ENCODE measurements at regions not wholly inside any gene's neighbourhood (a gene's known extent, or its start where the extent isn't known, plus 50 kb on each side); places are given as distances from the start of the nearest gene placed in this dataset.

- TF ChIP-seq YY1 (IDR thresholded peaks at IDR 0.05; ENCODE audit: low read depth) (no peak), CREB1 (IDR thresholded peaks at IDR 0.05; ENCODE audit: low read depth) (no peak), EP300 (IDR thresholded peaks at IDR 0.05; ENCODE audit: borderline replicate concordance) (no peak)
- TF ChIP-seq, protein P1, sequence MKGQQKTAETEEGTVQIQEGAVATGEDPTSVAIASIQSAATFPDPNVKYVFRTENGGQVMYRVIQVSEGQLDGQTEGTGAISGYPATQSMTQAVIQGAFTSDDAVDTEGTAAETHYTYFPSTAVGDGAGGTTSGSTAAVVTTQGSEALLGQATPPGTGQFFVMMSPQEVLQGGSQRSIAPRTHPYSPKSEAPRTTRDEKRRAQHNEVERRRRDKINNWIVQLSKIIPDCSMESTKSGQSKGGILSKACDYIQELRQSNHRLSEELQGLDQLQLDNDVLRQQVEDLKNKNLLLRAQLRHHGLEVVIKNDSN (IDR thresholded peaks at IDR 0.05): no peak
Observed at GRCh38 chr2:166803373-166804000, 84.8 kb upstream of the XIRP2 start.

DNA sequence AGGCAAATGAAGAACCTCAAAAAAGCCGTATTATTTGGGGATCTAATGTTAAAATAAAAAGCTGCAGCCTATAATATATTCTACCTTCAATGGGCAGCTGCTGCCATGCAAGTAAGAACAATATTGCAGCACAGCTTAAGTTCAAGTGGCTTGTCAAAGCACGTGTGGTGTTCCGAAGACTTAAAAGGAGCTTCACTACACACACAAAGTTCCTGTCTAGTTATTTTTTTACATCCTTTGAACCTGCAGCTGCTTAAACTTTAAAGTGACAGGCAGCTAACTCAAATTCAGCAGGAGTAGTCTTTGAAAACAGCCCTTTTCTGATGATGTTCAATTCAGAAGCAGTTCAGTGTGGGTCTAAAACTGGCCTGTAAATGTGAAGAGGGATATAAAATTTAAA, 85.8 kb upstream of the XIRP2 start:
- TF ChIP-seq CEBPB (IDR thresholded peaks at IDR 0.05) (no peak), NFIC (IDR thresholded peaks at IDR 0.05) (no peak), YY1 (IDR thresholded peaks at IDR 0.05; ENCODE audit: low read depth) (no peak), EP300 (IDR thresholded peaks at IDR 0.05; ENCODE audit: borderline replicate concordance) (no peak), REST (IDR thresholded peaks at IDR 0.05; ENCODE audit: low read depth) (no peak), ZBTB7A (IDR thresholded peaks at IDR 0.05; ENCODE audit: low read depth) (no peak), CREB1 (IDR thresholded peaks at IDR 0.05; ENCODE audit: low read depth) (no peak), TEAD4 (IDR thresholded peaks at IDR 0.05) (no peak), EGR1 (IDR thresholded peaks at IDR 0.05) (no peak)
- TF ChIP-seq, protein P1 (IDR thresholded peaks at IDR 0.05): no peak

- TF ChIP-seq EGR1 (IDR thresholded peaks at IDR 0.05) (no peak), CREB1 (IDR thresholded peaks at IDR 0.05; ENCODE audit: low read depth) (no peak), EP300 (IDR thresholded peaks at IDR 0.05; ENCODE audit: borderline replicate concordance) (no peak), RAD21 (IDR thresholded peaks at IDR 0.05; ENCODE audit: low read depth) (no peak)
Observed at GRCh38 chr2:166792808-166793207, 95.5 kb upstream of the XIRP2 start.

- no peak for TF ChIP-seq RAD21 (IDR thresholded peaks at IDR 0.05; ENCODE audit: low read depth)
- no peak for TF ChIP-seq EGR1 (IDR thresholded peaks at IDR 0.05)
- no peak for TF ChIP-seq TCF12 (IDR thresholded peaks at IDR 0.05; ENCODE audit: low read depth)
- TF ChIP-seq EP300 (IDR thresholded peaks at IDR 0.05; ENCODE audit: borderline replicate concordance): no peak
- TF ChIP-seq REST (IDR thresholded peaks at IDR 0.05; ENCODE audit: low read depth): no peak
- no peak for TF ChIP-seq TAF1 (IDR thresholded peaks at IDR 0.05; ENCODE audit: low read depth)
- TF ChIP-seq FOXM1 (IDR thresholded peaks at IDR 0.05; ENCODE audit: borderline replicate concordance, low read depth): no peak
- TF ChIP-seq TEAD4 (IDR thresholded peaks at IDR 0.05): no peak
Observed at GRCh38 chr2:166786707-166787106, 101.6 kb upstream of the XIRP2 start.

DNA sequence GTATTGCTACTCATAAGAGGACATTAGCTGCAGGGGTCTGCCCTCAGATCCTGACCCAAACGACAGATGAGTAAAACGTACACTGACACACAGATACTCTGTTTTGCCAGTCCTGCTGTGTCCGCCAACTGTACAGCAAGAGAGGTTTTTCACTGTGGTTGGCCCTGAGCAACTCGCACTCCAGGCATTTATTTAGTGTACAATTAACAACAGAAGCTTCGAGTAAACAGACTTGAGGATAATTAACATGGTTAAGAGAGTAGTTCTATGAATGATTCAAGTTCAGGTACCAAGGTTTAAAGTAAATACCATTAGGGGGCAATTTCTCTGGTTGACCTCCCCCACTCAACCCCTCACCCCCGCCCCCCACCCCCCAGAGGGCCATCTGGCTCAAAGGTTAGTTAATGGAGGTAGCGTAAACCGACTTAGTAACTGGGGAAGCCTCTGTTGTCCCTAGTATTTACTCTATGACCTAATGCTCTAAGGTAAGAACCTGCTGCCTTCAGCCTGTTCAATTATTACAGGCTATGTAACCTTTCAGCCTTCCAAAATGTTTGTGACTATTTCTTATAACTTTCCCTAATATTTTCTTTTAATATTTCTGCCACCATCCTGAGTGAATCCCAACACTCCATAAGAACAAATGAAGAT, 103.9 kb upstream of the XIRP2 start:
- TF ChIP-seq CEBPB (IDR thresholded peaks at IDR 0.05): no peak
- TF ChIP-seq YY1 (IDR thresholded peaks at IDR 0.05; ENCODE audit: low read depth): no peak
- no peak for TF ChIP-seq EGR1 (IDR thresholded peaks at IDR 0.05)
- TF ChIP-seq FOXM1 (IDR thresholded peaks at IDR 0.05; ENCODE audit: borderline replicate concordance, low read depth): no peak
- TF ChIP-seq TCF12 (IDR thresholded peaks at IDR 0.05; ENCODE audit: low read depth): no peak

DNA sequence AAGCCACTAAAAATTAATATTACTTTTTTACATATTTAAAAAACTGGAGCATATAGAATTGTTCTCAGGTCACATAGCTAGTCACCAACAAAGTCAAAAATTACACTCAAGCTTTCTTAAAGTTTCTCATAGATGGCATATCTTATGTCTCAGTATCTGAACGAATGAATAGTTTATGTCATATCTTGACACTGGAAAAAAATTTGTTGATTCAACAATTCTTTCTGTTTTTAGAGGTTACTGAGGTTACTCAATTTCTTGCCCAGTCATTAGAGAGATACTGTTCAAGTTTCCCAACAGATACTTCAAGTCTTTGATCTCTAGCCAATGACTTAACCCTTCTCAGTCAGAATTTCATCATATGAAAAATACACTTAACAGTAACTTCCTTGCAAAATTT, 113.1 kb upstream of the XIRP2 start:
- TF ChIP-seq RAD21 (IDR thresholded peaks at IDR 0.05; ENCODE audit: low read depth): no peak
- TF ChIP-seq REST (IDR thresholded peaks at IDR 0.05; ENCODE audit: low read depth): no peak
- TF ChIP-seq CEBPB (IDR thresholded peaks at IDR 0.05): no peak
- no peak for TF ChIP-seq EP300 (IDR thresholded peaks at IDR 0.05; ENCODE audit: borderline replicate concordance)
- TF ChIP-seq TAF1 (IDR thresholded peaks at IDR 0.05; ENCODE audit: low read depth): no peak
- TF ChIP-seq EGR1 (IDR thresholded peaks at IDR 0.05): no peak
- TF ChIP-seq TEAD4 (IDR thresholded peaks at IDR 0.05): no peak
- no peak for TF ChIP-seq YY1 (IDR thresholded peaks at IDR 0.05; ENCODE audit: low read depth)
- TF ChIP-seq FOXM1 (IDR thresholded peaks at IDR 0.05; ENCODE audit: borderline replicate concordance, low read depth): no peak
- TF ChIP-seq TCF12 (IDR thresholded peaks at IDR 0.05; ENCODE audit: low read depth): no peak
- TF ChIP-seq ZBTB7A (IDR thresholded peaks at IDR 0.05; ENCODE audit: low read depth): no peak
- TF ChIP-seq, protein P1 (IDR thresholded peaks at IDR 0.05): no peak
- no peak for TF ChIP-seq MAX (IDR thresholded peaks at IDR 0.05)
- TF ChIP-seq NFIC (IDR thresholded peaks at IDR 0.05): no peak
- TF ChIP-seq CREB1 (IDR thresholded peaks at IDR 0.05; ENCODE audit: low read depth): no peak

Data from Ishikawa (cell line).